ENCODE measurements at regions not wholly inside any gene's neighbourhood (a gene's known extent, or its start where the extent isn't known, plus 50 kb on each side); places are given as distances from the start of the nearest gene placed in this dataset.

GRCh38 chr3:62999791-63000190 is 124.6 kb upstream of the CADPS start:
- no peaks in the 10 kb centered on the region; a peak in 1 of 4 replicates for H3K9me3 ChIP-seq (ENCODE audit: control insufficient read depth in 1 of 2, insufficient read depth in 1 of 2, low read depth in 1 of 2, low read length in 2 of 2)
- DNase-seq (ENCODE audit: low read depth, low spot score) (no peak), ATAC-seq (no peak)
- TF ChIP-seq YY1 (IDR thresholded peaks at IDR 0.05; ENCODE audit: extremely low read depth, insufficient replicate concordance, low read depth, low read length), result no peak
- TF ChIP-seq RAD21 (IDR thresholded peaks at IDR 0.05; ENCODE audit: low read depth), result no peak
- no peak for TF ChIP-seq JUND (IDR thresholded peaks at IDR 0.05)
- TF ChIP-seq REST (IDR thresholded peaks at IDR 0.05; ENCODE audit: low read depth), result no peak
- TF ChIP-seq ZNF274 (IDR thresholded peaks at IDR 0.05; ENCODE audit: low read depth, low read length), result no peak
- no peak for TF ChIP-seq EGR1 (IDR thresholded peaks at IDR 0.05; ENCODE audit: low read depth)
- no peak for TF ChIP-seq CTCF (IDR thresholded peaks at IDR 0.05 in 2 of 3, conservative IDR thresholded peaks at IDR 0.05 in 1 of 3; ENCODE audit: borderline replicate concordance in 1 of 3, insufficient read depth in 1 of 3, low read depth in 2 of 3, low read length in 2 of 3)
- TF ChIP-seq ZFX (IDR thresholded peaks at IDR 0.05), result no peak
- no peak overlapping the region for H3K9ac ChIP-seq (ENCODE audit: low read length)
- no peak overlapping the region for H3K4me2 ChIP-seq (ENCODE audit: low read length)
- RAD21 ChIA-PET (ENCODE audit: low non-redundant PET in 1 of 2, low total read pairs in 2 of 2, uncharacterized antibody in 2 of 2, unreplicated experiment in 2 of 2), result no interaction called here
- H3K4me3 ChIP-seq (replicated peaks in 1 of 2; ENCODE audit: low read depth in 1 of 2, low read length in 2 of 2), result no peak overlapping the region
- POLR2A ChIA-PET, result no interaction called here
- no TSS peak for BruUV-seq (replicated peaks)
- H2AFZ ChIP-seq (ENCODE audit: low read depth, low read length, poor library complexity, severe bottlenecking), result no peak overlapping the region
- no peaks in the 10 kb centered on the region for H3K36me3 ChIP-seq (ENCODE audit: control insufficient read depth in 1 of 2, insufficient read depth in 2 of 2, low read length in 2 of 2)
- no peaks in the 10 kb centered on the region for H3K4me1 ChIP-seq (ENCODE audit: control insufficient read depth in 1 of 2, insufficient read depth in 2 of 2, low read length in 2 of 2)
- CTCF ChIA-PET, result no interaction called here
- no peak overlapping the region for H3K27ac ChIP-seq (ENCODE audit: low read depth, low read length)
- intact Hi-C loops (cut with micrococcal nuclease), result no loop called here
- H3K79me2 ChIP-seq (ENCODE audit: insufficient read depth, low read length), result no peaks in the 10 kb centered on the region
- no peaks in the 10 kb centered on the region for H4K20me1 ChIP-seq (ENCODE audit: insufficient read depth)
- H3K9me2 ChIP-seq (ENCODE audit: insufficient read depth), result no peaks in the 10 kb centered on the region
- H3K27me3 ChIP-seq (ENCODE audit: insufficient read depth, low read length), result no peaks in the 10 kb centered on the region
